RWPE1 (cell line): ENCODE measurements at regions not wholly inside any gene's neighbourhood (a gene's known extent, or its start where the extent isn't known, plus 50 kb on each side); places are given as distances from the start of the nearest gene placed in this dataset.

ENCODE experiments used
- CTCF ChIA-PET: fragments of 350-600 bp; sonication (Branson Sonifier 250); formaldehyde crosslinking; extraction: SDS; loops from one replicate; lab custom pipeline; 2021; lab: Yijun Ruan, JAX
- POLR2A ChIA-PET: fragments of 400-600 bp; formaldehyde crosslinking; extraction: SDS; loops from one replicate; lab custom pipeline; 2020; ENCODE audit warnings: antibody characterized with exemption; ENCODE audit not compliant: low non-redundant PET; lab: Yijun Ruan, JAX
- DNase-seq: peaks from one replicate; pipeline ENCODE4 v3.0.0; 2012; ENCODE audit warnings: low spot score
- H3K27ac ChIP-seq: fragments of 450-650 bp; 2 replicates; pipeline ENCODE4 v1.5.1; 2017
- CTCF ChIP-seq: fragments of 450-650 bp; conservative IDR thresholded peaks from 2 replicates; pipeline ENCODE4 v1.5.1; 2017; ENCODE audit warnings: low read depth, mild to moderate bottlenecking

GRCh38 chr3:116821371-116821770, 111.8 kb downstream of the TUSC7 start:
- ChIA-PET CTCF (interaction anchor here (0.5 to 1.0 kb wide), 2 partner anchors 11 to 1064 kb away, joined by 3 to 4 read pairs; no protein-coding TSS in a partner anchor), POLR2A (no interaction called here)
- no peak for DNase-seq
- no peak for TF ChIP-seq CTCF
- no peak overlapping the region for H3K27ac ChIP-seq

- ChIA-PET CTCF (interaction anchor here (0.6 kb wide), 1 partner anchor 53 kb away, joined by 4 read pairs; no protein-coding TSS in a partner anchor), POLR2A (no interaction called here)
- no peak overlapping the region for H3K27ac ChIP-seq
- no peak for TF ChIP-seq CTCF
- DNase-seq = no peak
Measured at GRCh38 chr3:116824208-116824607, 114.6 kb downstream of the TUSC7 start.

GRCh38 chr3:116833202-116833601, 123.6 kb downstream of the TUSC7 start:
- TF ChIP-seq CTCF = no peak
- no peak for DNase-seq
- H3K27ac ChIP-seq = no peak overlapping the region
- ChIA-PET CTCF (no interaction called here), POLR2A (no interaction called here)

GRCh38 chr3:116834816-116835215, 125.2 kb downstream of the TUSC7 start:
- H3K27ac ChIP-seq = no peak overlapping the region
- ChIA-PET CTCF (no interaction called here), POLR2A (no interaction called here)
- DNase-seq = no peak
- no peak for TF ChIP-seq CTCF

GRCh38 chr3:116835658-116836057, 126.1 kb downstream of the TUSC7 start:
- TF ChIP-seq CTCF = no peak
- DNase-seq = no peak
- POLR2A ChIA-PET = no interaction called here
- no peak overlapping the region for H3K27ac ChIP-seq
- CTCF ChIA-PET = interaction anchor here (0.7 kb wide), 1 partner anchor 223 kb away, joined by 3 read pairs; no protein-coding TSS in a partner anchor

GRCh38 chr3:116836286-116836685, 126.7 kb downstream of the TUSC7 start:
- no peak for DNase-seq

More at GRCh38 chr3:116836286-116836685, 126.7 kb downstream of the TUSC7 start:
- ChIA-PET POLR2A (no interaction called here), CTCF (interaction anchor here (0.6 to 0.7 kb wide), 2 partner anchors 53 to 222 kb away, joined by 3 to 4 read pairs; no protein-coding TSS in a partner anchor)
- no peak overlapping the region for H3K27ac ChIP-seq
- TF ChIP-seq CTCF = no peak
